Smooth muscle cell (in vitro differentiated cells): ENCODE measurements at regions not wholly inside any gene's neighbourhood (a gene's known extent, or its start where the extent isn't known, plus 50 kb on each side); places are given as distances from the start of the nearest gene placed in this dataset.

ENCODE experiments used
- DNase-seq: peaks from one replicate; lab custom pipeline; 2025; ENCODE audit not compliant: unreplicated experiment; lab: John Stamatoyannopoulos, UW
- H2AFZ ChIP-seq: fragments of 200-600 bp; sonication (generic); 2 replicates; pipeline ENCODE4 v1.6.0; 2016; ENCODE audit warnings: antibody characterized with exemption, low read depth, mild to moderate bottlenecking
- H3F3A ChIP-seq: fragments of 200-600 bp; sonication (generic); 2 replicates; pipeline ENCODE4 v1.6.0; 2017; ENCODE audit warnings: antibody characterized with exemption, low read depth
- H3K27ac ChIP-seq: fragments of 200-600 bp; sonication (generic); 2 replicates; pipeline ENCODE4 v1.5.1; 2016; ENCODE audit warnings: low read depth, mild to moderate bottlenecking
- H3K27me3 ChIP-seq: fragments of 200-600 bp; sonication (generic); 2 replicates; pipeline ENCODE4 v1.6.1; 2016; ENCODE audit warnings: low read depth, mild to moderate bottlenecking
- H3K36me3 ChIP-seq: fragments of 200-600 bp; sonication (generic); 2 replicates; pipeline ENCODE4 v1.5.1; 2016; ENCODE audit warnings: low read depth
- H3K4me1 ChIP-seq: fragments of 200-600 bp; sonication (generic); 2 replicates; pipeline ENCODE4 v1.5.1; 2016; ENCODE audit warnings: low read depth
- H3K4me2 ChIP-seq: fragments of 200-600 bp; sonication (generic); 2 replicates; pipeline ENCODE4 v1.6.0; 2016; ENCODE audit warnings: mild to moderate bottlenecking
- H3K4me3 ChIP-seq: fragments of 200-600 bp; sonication (generic); 2 replicates; pipeline ENCODE4 v1.5.1; 2016; ENCODE audit warnings: mild to moderate bottlenecking
- H3K79me2 ChIP-seq: fragments of 200-600 bp; sonication (generic); 2 replicates; pipeline ENCODE4 v1.6.0; 2016; ENCODE audit warnings: low read depth, mild to moderate bottlenecking
- H3K9ac ChIP-seq: fragments of 200-600 bp; sonication (generic); 2 replicates; pipeline ENCODE4 v1.6.0; 2016; ENCODE audit warnings: low read depth
- H3K9me3 ChIP-seq: fragments of 200-600 bp; sonication (generic); replicated peaks from 2 replicates; pipeline ENCODE4 v1.5.1; 2016; ENCODE audit warnings: low read depth
- H4K20me1 ChIP-seq: fragments of 200-600 bp; sonication (generic); 2 replicates; pipeline ENCODE4 v1.6.0; 2016; ENCODE audit warnings: low read depth
- WGBS: methylation state at CpG from one replicate; pipeline ENCODE4 v1.1.7; 2016; ENCODE audit warnings: low lambda C conversion rate; 5-methylcytosine and 5-hydroxymethylcytosine counted together
- TF ChIP-seq, protein P1 (sequence below): fragments of 200-600 bp; sonication (generic); IDR thresholded peaks from 2 replicates; pipeline ENCODE4 v1.5.1; 2017; ENCODE audit warnings: borderline replicate concordance, mild to moderate bottlenecking, antibody characterized with exemption; ENCODE audit not compliant: insufficient read depth, poor library complexity, severe bottlenecking

DNA sequence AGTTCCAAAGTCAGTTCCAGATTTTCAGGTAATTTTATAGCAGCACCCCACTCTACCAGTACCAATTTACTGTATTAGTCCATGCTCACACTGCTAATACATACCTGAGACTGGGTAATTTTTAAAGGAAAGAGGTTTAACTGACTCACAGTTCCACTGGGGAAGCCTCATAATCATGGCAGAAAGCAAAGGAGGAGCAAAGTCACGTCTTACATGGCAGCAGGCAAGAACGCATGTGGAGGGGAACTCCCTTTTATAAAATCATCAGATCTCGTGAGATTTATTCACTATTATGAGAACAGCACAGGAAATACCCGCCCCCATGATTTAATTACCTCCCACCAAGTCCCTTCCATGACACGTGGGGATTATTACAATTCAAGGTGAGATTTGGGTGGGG, 142.4 kb downstream of the AHR start:
- no peak overlapping the region for H3K27ac ChIP-seq
- WGBS, result 93% methylated on average over 5 of the region's 5 CpGs
- H3K9me3 ChIP-seq, result no peaks in the 10 kb centered on the region
- no peak overlapping the region for H3K4me2 ChIP-seq
- no peaks in the 10 kb centered on the region for H3K79me2 ChIP-seq
- no peak for DNase-seq
- TF ChIP-seq, protein P1, sequence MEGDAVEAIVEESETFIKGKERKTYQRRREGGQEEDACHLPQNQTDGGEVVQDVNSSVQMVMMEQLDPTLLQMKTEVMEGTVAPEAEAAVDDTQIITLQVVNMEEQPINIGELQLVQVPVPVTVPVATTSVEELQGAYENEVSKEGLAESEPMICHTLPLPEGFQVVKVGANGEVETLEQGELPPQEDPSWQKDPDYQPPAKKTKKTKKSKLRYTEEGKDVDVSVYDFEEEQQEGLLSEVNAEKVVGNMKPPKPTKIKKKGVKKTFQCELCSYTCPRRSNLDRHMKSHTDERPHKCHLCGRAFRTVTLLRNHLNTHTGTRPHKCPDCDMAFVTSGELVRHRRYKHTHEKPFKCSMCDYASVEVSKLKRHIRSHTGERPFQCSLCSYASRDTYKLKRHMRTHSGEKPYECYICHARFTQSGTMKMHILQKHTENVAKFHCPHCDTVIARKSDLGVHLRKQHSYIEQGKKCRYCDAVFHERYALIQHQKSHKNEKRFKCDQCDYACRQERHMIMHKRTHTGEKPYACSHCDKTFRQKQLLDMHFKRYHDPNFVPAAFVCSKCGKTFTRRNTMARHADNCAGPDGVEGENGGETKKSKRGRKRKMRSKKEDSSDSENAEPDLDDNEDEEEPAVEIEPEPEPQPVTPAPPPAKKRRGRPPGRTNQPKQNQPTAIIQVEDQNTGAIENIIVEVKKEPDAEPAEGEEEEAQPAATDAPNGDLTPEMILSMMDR, result no peak
- H3K4me1 ChIP-seq, result peaks cover 8% of the 10 kb centered on the region
- H3K27me3 ChIP-seq, result no peaks in the 10 kb centered on the region
- H2AFZ ChIP-seq, result no peak overlapping the region
- no peak overlapping the region for H3K4me3 ChIP-seq
- H3K9ac ChIP-seq, result no peak overlapping the region
- no peaks in the 10 kb centered on the region for H3F3A ChIP-seq
- no peaks in the 10 kb centered on the region for H4K20me1 ChIP-seq
- H3K36me3 ChIP-seq, result no peaks in the 10 kb centered on the region

DNA sequence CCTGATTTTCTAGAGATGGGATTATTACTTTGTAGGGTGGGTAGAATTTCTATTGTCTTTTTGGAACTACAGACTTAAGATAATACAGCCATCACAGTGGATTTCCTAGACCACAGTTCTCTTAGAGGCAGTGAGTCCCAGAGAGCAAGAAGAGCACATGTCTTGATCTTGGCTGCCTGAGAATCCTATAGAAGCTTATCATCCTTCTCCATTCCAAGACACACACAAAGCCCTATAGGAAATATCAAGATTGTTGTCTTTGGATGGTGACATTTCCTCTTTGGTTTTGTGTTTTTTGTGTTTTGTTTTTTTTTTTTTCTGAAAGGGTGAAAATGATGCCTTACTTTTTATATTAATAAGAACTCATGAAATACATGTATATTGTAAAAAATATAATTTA, 143.1 kb downstream of the AHR start:
- no peak for DNase-seq
- no peak overlapping the region for H3K9ac ChIP-seq
- H3K4me3 ChIP-seq, result no peak overlapping the region
- H3F3A ChIP-seq, result no peaks in the 10 kb centered on the region
- no peaks in the 10 kb centered on the region for H3K36me3 ChIP-seq
- H3K9me3 ChIP-seq, result no peaks in the 10 kb centered on the region
- no peaks in the 10 kb centered on the region for H3K79me2 ChIP-seq
- no peak overlapping the region for H3K4me2 ChIP-seq
- H2AFZ ChIP-seq, result no peak overlapping the region
- peaks cover 8% of the 10 kb centered on the region for H3K4me1 ChIP-seq
- TF ChIP-seq, protein P1, result no peak
- H3K27ac ChIP-seq, result no peak overlapping the region
- no peaks in the 10 kb centered on the region for H3K27me3 ChIP-seq
- H4K20me1 ChIP-seq, result no peaks in the 10 kb centered on the region

DNA sequence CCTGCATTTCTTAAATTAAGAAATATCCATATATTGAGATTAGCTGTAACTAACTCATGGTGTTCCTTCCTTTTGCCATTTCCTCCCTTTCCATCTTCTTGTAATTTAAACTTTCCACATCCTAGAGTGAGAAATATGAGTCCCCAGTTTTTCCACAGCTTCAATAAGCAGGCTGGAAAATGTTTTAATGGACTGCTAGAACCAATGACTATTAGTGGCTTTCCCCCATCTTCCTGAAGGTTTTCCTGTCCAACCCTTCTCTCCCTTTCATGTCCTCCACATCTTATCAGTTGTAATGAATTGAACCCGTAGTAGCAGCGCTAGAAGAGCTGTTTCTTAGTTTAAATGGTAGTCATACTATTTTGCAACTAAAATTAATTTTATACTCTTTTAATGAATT, 145.7 kb downstream of the AHR start:
- H2AFZ ChIP-seq, result no peak overlapping the region
- peaks cover 8% of the 10 kb centered on the region for H3K4me1 ChIP-seq
- H3K4me3 ChIP-seq, result no peak overlapping the region
- peaks cover 5% of the 10 kb centered on the region for H3K36me3 ChIP-seq
- no peak for DNase-seq
- H3K79me2 ChIP-seq, result no peaks in the 10 kb centered on the region
- TF ChIP-seq, protein P1, result no peak
- peaks cover 3% of the 10 kb centered on the region for H3K9me3 ChIP-seq
- WGBS, result 72% methylated on average over 2 of the region's 2 CpGs
- no peaks in the 10 kb centered on the region for H3F3A ChIP-seq
- H3K4me2 ChIP-seq, result peak overlapping the region; percentile 54
- H3K27me3 ChIP-seq, result no peaks in the 10 kb centered on the region
- H3K27ac ChIP-seq, result no peak overlapping the region
- no peak overlapping the region for H3K9ac ChIP-seq
- no peaks in the 10 kb centered on the region for H4K20me1 ChIP-seq

DNA sequence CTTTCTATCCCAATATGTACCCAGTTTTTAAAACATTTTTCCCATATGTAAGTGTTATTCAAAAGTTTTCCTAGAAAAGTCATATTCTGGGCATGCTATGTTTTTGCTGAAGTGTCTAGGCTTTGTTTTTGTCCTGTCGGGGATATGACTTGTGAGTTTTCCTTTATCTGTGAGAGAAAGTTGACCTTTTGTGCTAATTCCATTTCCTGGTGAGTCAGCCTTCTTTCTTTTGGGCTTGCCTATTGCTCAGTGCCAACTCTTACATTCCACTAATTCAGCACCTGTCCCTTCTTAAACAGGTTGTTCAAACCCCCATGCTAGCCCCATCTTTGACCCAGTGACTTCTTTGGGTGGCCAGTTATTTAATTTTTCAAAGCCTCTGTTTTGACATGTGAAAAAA, 146.2 kb downstream of the AHR start:
- H3K4me1 ChIP-seq, result peaks cover 8% of the 10 kb centered on the region
- no peaks in the 10 kb centered on the region for H3F3A ChIP-seq
- no peak overlapping the region for H3K4me3 ChIP-seq
- no peak overlapping the region for H3K9ac ChIP-seq
- H3K27ac ChIP-seq, result no peak overlapping the region
- peaks cover 5% of the 10 kb centered on the region for H3K36me3 ChIP-seq
- H2AFZ ChIP-seq, result no peak overlapping the region
- no peaks in the 10 kb centered on the region for H3K27me3 ChIP-seq
- peak overlapping the region; percentile 54 for H3K4me2 ChIP-seq
- TF ChIP-seq, protein P1, result no peak
- H3K79me2 ChIP-seq, result no peaks in the 10 kb centered on the region
- 4% methylated on average over 1 of the region's 1 CpG for WGBS
- DNase-seq, result no peak
- no peaks in the 10 kb centered on the region for H4K20me1 ChIP-seq
- peaks cover 3% of the 10 kb centered on the region for H3K9me3 ChIP-seq
